ENCODE measurements at regions not wholly inside any gene's neighbourhood (a gene's known extent, or its start where the extent isn't known, plus 50 kb on each side); places are given as distances from the start of the nearest gene placed in this dataset.
"Not testable (repeated sequence)": the region's sequence is repeated elsewhere in the genome, so short reads cannot be mapped to it uniquely, and the experiment has no call there.

GRCh38 chr4:38531141-38531727, 132.8 kb upstream of the KLF3 start:
- H3K4me3 Mint-ChIP-seq: no peak overlapping the region
- peaks cover 10% of the 10 kb centered on the region for H3K9me3 Mint-ChIP-seq
- H3K27ac Mint-ChIP-seq: peak overlapping the region; percentile 53

GRCh38 chr4:38532908-38533499, 131.0 kb upstream of the KLF3 start:
- CTCF ChIA-PET: no interaction called here
- Mint-ChIP-seq H3K4me1 (peaks cover 28% of the 10 kb centered on the region), H3K27me3 (peaks cover 15% of the 10 kb centered on the region), H3K9me3 (peaks cover 1% of the 10 kb centered on the region), H3K27ac (no peak overlapping the region), H3K36me3 (peaks cover 10% of the 10 kb centered on the region), H3K4me3 (no peak overlapping the region)
- DNase-seq: no peak

More at GRCh38 chr4:38531141-38531727, 132.8 kb upstream of the KLF3 start:
- no peak for DNase-seq
- H3K27me3 Mint-ChIP-seq: peaks cover 7% of the 10 kb centered on the region
- peaks cover 16% of the 10 kb centered on the region for H3K36me3 Mint-ChIP-seq
- H3K4me1 Mint-ChIP-seq: peaks cover 32% of the 10 kb centered on the region
- CTCF ChIA-PET: interaction anchor here (0.6 to 0.8 kb wide), 2 partner anchors 135 to 212 kb away, joined by 3 to 5 read pairs; no protein-coding TSS in a partner anchor

- H3K9me3 Mint-ChIP-seq: peaks cover 1% of the 10 kb centered on the region
- H3K27ac Mint-ChIP-seq: no peak overlapping the region
- H3K4me1 Mint-ChIP-seq: peaks cover 21% of the 10 kb centered on the region
- DNase-seq: no peak
- H3K27me3 Mint-ChIP-seq: peaks cover 15% of the 10 kb centered on the region
- peaks cover 4% of the 10 kb centered on the region for H3K36me3 Mint-ChIP-seq
- no peak overlapping the region for H3K4me3 Mint-ChIP-seq
- CTCF ChIA-PET: no interaction called here
These were observed 129.5 kb upstream of the KLF3 start for GRCh38 chr4:38534344-38535045.

- H3K9me3 Mint-ChIP-seq, H3K36me3 Mint-ChIP-seq, H3K27ac Mint-ChIP-seq, DNase-seq, H3K4me3 Mint-ChIP-seq: not testable (repeated sequence)
- Mint-ChIP-seq H3K27me3 (peaks cover 20% of the 10 kb centered on the region), H3K4me1 (peaks cover 15% of the 10 kb centered on the region)
- CTCF ChIA-PET: interaction anchor here (1.2 kb wide), 1 partner anchor 216 kb away, joined by 3 read pairs; no protein-coding TSS in a partner anchor
These were observed 128.9 kb upstream of the KLF3 start for GRCh38 chr4:38535071-38535470.

GRCh38 chr4:38535717-38536116, 128.3 kb upstream of the KLF3 start:
- Mint-ChIP-seq H3K27me3 (peaks cover 20% of the 10 kb centered on the region), H3K36me3 (peaks cover 3% of the 10 kb centered on the region), H3K4me1 (peaks cover 13% of the 10 kb centered on the region), H3K4me3 (no peak overlapping the region), H3K9me3 (peaks cover 1% of the 10 kb centered on the region), H3K27ac (no peak overlapping the region)
- DNase-seq: no peak
- CTCF ChIA-PET: interaction anchor here (1.2 kb wide), 1 partner anchor 216 kb away, joined by 3 read pairs; no protein-coding TSS in a partner anchor

- Mint-ChIP-seq H3K27ac (no peak overlapping the region), H3K4me1 (peaks cover 4% of the 10 kb centered on the region), H3K9me3 (no peaks in the 10 kb centered on the region), H3K27me3 (peaks cover 20% of the 10 kb centered on the region), H3K36me3 (peaks cover 3% of the 10 kb centered on the region), H3K4me3 (no peak overlapping the region)
- no peak for DNase-seq
- CTCF ChIA-PET: no interaction called here
These were observed 127.3 kb upstream of the KLF3 start for GRCh38 chr4:38536716-38537115.

GRCh38 chr4:38537666-38538065, 126.3 kb upstream of the KLF3 start:
- Mint-ChIP-seq H3K9me3 (no peaks in the 10 kb centered on the region), H3K27me3 (peaks cover 20% of the 10 kb centered on the region), H3K4me1 (no peaks in the 10 kb centered on the region), H3K36me3 (no peaks in the 10 kb centered on the region), H3K4me3 (no peak overlapping the region), H3K27ac (no peak overlapping the region)
- CTCF ChIA-PET: no interaction called here
- no peak for DNase-seq

- H3K4me3 Mint-ChIP-seq: no peak overlapping the region
- H3K36me3 Mint-ChIP-seq: no peaks in the 10 kb centered on the region
- peaks cover 20% of the 10 kb centered on the region for H3K27me3 Mint-ChIP-seq
- no peak overlapping the region for H3K27ac Mint-ChIP-seq
- H3K4me1 Mint-ChIP-seq: no peaks in the 10 kb centered on the region
- no peak for DNase-seq
- no peaks in the 10 kb centered on the region for H3K9me3 Mint-ChIP-seq
- CTCF ChIA-PET: no interaction called here
These were observed 125.5 kb upstream of the KLF3 start for GRCh38 chr4:38538517-38538916.

- Mint-ChIP-seq H3K36me3 (no peaks in the 10 kb centered on the region), H3K27ac (no peak overlapping the region), H3K27me3 (peaks cover 20% of the 10 kb centered on the region), H3K9me3 (no peaks in the 10 kb centered on the region), H3K4me1 (no peaks in the 10 kb centered on the region), H3K4me3 (no peak overlapping the region)
- no peak for DNase-seq
- CTCF ChIA-PET: no interaction called here
These were observed 124.5 kb upstream of the KLF3 start for GRCh38 chr4:38539501-38539900.

- Mint-ChIP-seq H3K36me3 (peaks cover 3% of the 10 kb centered on the region), H3K4me3 (no peak overlapping the region), H3K9me3 (no peaks in the 10 kb centered on the region), H3K4me1 (no peaks in the 10 kb centered on the region), H3K27me3 (peaks cover 10% of the 10 kb centered on the region), H3K27ac (no peak overlapping the region)
- no peak for DNase-seq
- CTCF ChIA-PET: no interaction called here
These were observed 116.9 kb upstream of the KLF3 start for GRCh38 chr4:38547052-38547451.

GRCh38 chr4:38548256-38548655, 115.7 kb upstream of the KLF3 start:
- DNase-seq: no peak
- Mint-ChIP-seq H3K4me1 (no peaks in the 10 kb centered on the region), H3K4me3 (no peak overlapping the region), H3K9me3 (no peaks in the 10 kb centered on the region), H3K36me3 (peaks cover 3% of the 10 kb centered on the region), H3K27me3 (peaks cover 16% of the 10 kb centered on the region), H3K27ac (no peak overlapping the region)
- CTCF ChIA-PET: no interaction called here

- Mint-ChIP-seq H3K27ac (no peak overlapping the region), H3K4me1 (peaks cover 12% of the 10 kb centered on the region), H3K36me3 (no peaks in the 10 kb centered on the region), H3K9me3 (peaks cover 5% of the 10 kb centered on the region), H3K27me3 (peaks cover 8% of the 10 kb centered on the region), H3K4me3 (no peak overlapping the region)
- DNase-seq: no peak
- CTCF ChIA-PET: no interaction called here
These were observed 104.6 kb upstream of the KLF3 start for GRCh38 chr4:38559374-38559773.

GRCh38 chr4:38560340-38560739, 103.7 kb upstream of the KLF3 start:
- Mint-ChIP-seq H3K4me3 (no peak overlapping the region), H3K27me3 (peaks cover 5% of the 10 kb centered on the region), H3K9me3 (peaks cover 5% of the 10 kb centered on the region), H3K4me1 (peaks cover 12% of the 10 kb centered on the region), H3K36me3 (no peaks in the 10 kb centered on the region), H3K27ac (no peak overlapping the region)
- no peak for DNase-seq
- CTCF ChIA-PET: interaction anchor here (0.6 to 1.2 kb wide), 2 partner anchors 209 to 241 kb away, joined by 3 to 4 read pairs; no protein-coding TSS in a partner anchor

GRCh38 chr4:38560768-38561558, 103.0 kb upstream of the KLF3 start:
- DNase-seq: no peak
- CTCF ChIA-PET: interaction anchor here (1.2 kb wide), 1 partner anchor 241 kb away, joined by 3 read pairs; no protein-coding TSS in a partner anchor
- Mint-ChIP-seq H3K36me3 (no peaks in the 10 kb centered on the region), H3K4me1 (peaks cover 12% of the 10 kb centered on the region), H3K4me3 (no peak overlapping the region), H3K27me3 (no peaks in the 10 kb centered on the region), H3K9me3 (peaks cover 1% of the 10 kb centered on the region), H3K27ac (no peak overlapping the region)

All from activated naive CD4-positive, alpha-beta T cell treated with anti-CD3 and anti-CD28 coated beads, Interleukin-2, amount 10 ng/mL, durations not matched to agents 7 days and 5 days (primary cell).